ENCODE measurements at regions not wholly inside any gene's neighbourhood (a gene's known extent, or its start where the extent isn't known, plus 50 kb on each side); places are given as distances from the start of the nearest gene placed in this dataset.

DNA sequence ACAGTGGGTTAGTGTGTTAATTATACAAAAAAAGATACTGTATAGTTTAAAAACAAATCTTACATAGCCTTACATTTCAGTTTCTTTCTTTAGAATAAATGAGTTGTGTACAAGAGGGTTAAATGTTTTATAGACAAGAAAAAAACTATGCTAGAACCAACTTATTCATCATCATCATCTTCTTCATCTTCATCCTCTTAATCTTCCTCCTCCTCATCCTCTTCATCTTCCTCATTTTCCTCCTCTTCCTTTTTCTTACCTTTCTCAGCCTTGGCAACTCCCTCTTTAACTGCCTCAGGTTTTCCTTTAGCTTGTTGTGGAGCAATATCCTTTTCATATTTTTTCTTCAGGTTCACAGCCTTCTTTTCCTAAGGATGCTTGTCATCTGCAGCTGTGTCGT lies 53.7 kb downstream of the RPS12 start:
- DNase-seq (ENCODE audit: low spot score): no peak

GRCh38 chr6:132872923-132873322 lies 58.6 kb downstream of the RPS12 start:
- no peak for DNase-seq (ENCODE audit: low spot score)

DNA sequence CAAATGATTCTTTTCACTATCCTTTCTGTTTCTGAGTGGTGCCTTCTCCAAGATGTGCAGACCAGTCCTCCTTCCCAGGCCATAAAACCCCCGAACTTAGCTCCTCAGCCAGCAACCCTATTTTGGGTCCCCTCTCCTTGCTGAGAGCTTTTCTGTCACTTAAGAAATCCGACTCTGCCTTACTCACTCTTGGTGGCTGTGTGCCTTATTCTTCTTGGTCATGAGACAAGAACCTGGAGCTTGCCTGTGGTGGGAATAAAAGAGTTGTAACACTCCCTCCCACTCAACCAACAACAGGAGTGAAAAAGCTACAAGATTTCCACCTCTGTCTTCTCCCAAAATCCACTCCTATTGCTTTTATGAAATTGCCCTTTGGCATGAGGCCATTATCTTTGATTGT lies 62.6 kb downstream of the RPS12 start:
- DNase-seq (ENCODE audit: low spot score): no peak

DNA sequence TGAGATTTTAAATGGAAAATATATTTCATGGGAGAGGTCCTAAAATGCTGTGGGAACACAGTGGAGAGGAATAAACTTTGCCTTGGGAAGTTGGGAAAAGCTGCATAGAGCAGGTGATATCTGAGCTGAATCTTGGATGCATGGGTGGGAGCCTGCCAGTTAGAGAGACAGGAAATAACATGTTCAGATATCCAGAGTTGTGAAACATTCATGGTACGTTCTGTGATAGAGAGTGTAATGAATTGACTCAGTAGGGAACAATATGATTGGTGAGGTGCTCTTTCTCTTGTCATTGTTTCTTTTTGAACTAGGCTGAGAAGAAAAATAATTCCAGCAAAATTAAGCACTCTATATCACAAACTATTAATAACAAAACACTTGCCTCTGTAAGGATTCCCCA lies 72.8 kb downstream of the RPS12 start:
- no peak for DNase-seq (ENCODE audit: low spot score)

DNA sequence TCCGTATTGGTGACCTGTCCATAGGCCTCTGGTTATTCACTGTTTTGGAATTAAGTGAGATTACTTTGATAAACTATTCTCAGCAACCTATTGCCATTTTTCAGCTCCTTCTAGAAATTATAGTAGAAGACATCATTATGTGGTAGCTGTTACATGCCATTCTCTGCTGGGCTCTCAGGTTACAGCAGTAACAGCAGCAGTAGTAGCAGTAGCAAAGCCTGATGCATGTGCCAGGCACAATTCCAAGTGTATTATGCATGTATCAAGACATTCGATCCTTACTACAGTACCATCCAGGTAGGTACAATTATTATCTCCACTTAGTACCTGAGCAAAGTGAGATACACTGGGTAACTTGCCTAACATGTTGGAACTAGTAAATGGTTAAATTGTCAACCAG lies 74.3 kb downstream of the RPS12 start:
- DNase-seq (ENCODE audit: low spot score): no peak

DNA sequence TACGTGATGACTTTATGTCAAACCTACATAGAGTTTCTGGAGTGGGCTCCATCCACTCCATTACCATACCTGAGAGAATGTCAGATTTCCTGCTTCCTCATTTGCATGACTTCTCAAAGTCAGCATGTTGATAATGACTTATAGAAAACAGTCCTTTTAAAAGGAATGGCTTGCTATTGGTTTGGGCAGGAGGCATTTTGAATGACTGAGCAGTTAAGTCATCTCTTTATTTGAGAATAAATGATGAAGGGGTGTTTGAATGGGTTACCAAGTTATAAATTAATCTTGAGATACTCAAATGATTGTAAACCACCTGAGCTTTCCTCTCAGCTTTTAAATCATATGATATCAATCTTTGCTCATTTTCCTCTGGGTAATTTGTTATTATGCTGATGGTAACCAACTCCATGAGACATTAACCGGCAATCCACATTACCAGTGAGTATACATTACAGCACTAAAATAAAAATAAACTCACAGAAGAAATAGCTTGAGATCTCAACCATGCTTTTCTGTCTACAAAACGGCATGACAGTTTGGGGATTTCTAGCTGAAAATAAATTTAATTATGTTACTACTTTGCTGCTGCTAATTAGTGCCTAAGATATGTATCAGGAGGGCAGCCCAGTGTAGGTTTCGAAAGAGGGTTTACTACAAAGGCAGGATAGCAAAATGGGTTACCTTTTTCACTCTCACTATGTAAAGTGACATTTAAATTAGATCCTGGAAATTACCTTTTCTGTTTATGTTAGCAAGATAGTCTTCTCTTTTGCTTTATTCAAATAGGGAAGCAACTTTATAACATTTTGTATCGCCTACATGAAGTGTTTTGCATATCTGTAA lies 78.8 kb downstream of the RPS12 start:
- DNase-seq (ENCODE audit: low spot score): no peak

- DNase-seq (ENCODE audit: low spot score): no peak
Observed at GRCh38 chr6:132893772-132894490, 79.6 kb downstream of the RPS12 start.

DNA sequence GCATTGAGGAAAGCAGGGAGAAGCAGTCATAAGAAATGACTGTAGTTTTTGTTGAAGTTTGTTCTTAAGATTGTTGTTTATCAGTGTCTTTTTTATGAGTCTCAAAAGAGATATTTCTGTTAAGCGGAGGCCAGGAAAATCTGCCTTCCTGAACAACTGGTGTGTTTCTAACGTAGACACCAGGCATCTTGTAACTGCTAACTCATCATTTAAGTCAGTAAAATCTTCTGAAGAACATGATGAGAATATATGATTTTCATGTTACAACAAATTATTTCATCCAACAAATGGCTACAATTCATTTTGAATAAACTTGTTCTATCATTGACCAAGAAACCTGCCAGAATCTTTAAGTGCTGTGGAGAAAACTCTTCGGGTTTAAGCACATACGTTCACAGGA lies 84.0 kb downstream of the RPS12 start:
- DNase-seq (ENCODE audit: low spot score): no peak

DNA sequence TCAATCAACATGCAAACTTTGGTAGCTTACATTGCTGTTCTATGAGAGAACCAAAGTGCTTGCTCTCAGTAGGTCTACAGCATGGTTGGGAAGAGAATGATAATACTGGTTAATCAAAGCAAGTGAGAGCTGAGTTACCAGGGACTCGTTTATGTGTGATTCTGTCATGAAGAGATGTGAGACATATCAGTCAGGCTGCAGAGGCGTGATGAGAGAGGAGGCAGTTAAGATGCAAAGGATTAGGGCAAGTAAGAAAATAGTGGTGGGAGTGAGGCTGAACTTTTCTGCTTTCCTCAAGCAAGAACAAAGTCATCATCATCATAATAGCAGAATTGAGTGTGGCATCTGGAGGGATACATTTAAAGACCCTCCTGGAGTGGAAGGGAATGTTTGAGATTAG lies 86.5 kb downstream of the RPS12 start:
- no peak for DNase-seq (ENCODE audit: low spot score)

- no peak for DNase-seq (ENCODE audit: low spot score)
Observed at GRCh38 chr6:132902901-132903300, 88.5 kb downstream of the RPS12 start.

DNA sequence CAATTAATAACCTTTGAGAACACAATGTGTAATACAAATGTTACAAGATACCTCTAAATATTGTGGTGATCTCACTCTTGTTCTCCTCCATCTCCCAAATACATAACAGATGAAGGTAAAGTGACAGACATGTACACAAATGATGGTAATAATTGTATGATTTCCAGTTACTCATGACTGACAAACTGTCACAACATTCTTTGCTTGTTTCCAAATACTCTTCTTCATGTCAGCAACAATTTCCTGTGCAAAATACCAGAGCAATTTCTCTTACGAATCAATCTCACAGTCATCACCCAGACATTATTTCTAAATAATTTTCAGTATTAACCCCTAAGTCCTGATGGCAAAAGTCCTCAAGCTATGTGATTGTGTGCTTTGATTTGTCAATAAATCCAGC lies 92.9 kb downstream of the RPS12 start:
- DNase-seq (ENCODE audit: low spot score): no peak

DNA sequence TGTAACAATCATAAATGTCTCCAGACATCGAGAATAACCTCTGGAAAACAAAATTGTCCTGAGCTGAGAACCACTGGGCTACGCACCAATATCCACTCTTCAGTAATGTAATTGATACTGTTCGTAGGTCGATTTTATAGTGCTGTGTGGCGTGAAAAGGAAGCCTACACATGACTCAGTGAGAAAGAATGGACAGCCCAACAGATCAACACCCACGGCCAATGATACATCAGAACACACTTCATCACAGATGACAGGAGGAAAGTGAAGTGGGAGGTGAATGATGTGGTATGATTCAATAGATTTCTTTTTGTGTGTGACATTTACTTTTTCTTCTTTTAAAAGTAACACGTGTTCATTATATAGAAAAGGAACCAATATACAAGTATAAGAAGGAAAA lies 93.5 kb downstream of the RPS12 start:
- DNase-seq (ENCODE audit: low spot score): no peak

- DNase-seq (ENCODE audit: low spot score): no peak
Observed at GRCh38 chr6:132909742-132910141, 95.4 kb downstream of the RPS12 start.

GRCh38 chr6:132910759-132911158 lies 96.4 kb downstream of the RPS12 start:
- DNase-seq (ENCODE audit: low spot score): no peak

DNA sequence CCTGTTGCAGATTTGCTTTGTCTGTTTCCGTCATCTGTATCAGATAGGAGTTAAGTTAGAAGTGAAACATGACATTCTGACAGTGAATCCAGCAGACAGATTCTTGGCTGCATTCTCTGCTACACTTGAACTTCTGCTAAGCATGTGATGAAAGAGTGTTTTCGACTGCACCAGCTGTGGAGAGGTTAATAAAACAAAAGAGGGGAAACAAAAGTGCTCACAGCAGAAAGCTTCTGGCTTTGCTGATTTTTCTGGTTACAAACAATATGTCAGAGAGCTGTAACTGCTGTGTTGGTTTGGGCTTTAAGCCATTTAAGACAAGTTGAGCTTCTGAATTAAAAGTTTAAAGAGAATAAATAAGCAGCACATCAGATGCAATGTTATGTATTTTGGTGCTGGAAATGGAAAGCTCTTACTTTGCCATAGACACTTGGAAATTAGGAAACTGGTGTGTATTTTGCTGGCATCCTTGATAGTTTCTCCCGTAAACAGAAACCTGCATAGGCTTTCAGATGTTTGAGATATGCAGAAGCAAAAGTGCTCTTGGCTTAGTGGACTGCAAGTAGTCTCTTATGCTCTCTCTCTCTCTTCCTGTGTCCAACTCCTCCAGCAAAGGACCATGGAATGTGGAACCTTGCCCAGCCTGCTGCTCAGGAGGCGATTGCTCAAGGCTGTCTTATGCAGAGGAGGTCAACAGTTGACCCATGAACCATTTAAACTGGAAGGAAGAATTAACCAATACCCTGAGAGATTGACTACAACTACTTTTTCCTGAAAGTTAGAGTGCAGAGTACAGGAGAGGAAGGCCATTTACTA lies 104.9 kb downstream of the RPS12 start:
- peak; percentile 54 for DNase-seq (ENCODE audit: low spot score)

DNA sequence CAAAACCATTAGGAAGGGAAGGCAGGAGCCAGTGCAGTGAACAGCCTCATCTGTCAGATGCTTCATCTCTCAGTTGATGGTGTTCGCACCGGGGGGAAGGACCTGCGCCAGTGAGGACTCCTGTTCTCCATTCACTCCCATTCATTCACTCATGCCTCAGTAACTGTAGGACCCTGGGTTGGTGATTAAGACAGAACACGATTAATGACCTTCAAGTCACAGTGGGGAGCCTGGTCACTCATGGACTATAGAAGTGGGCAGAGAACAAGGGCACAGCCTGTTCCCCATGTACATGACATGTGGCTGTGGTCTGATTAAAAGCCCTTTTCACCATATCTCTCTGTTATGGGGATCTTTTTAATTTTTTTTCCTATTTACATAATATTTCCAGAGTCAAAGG lies 113.3 kb downstream of the RPS12 start:
- DNase-seq (ENCODE audit: low spot score): no peak

DNA sequence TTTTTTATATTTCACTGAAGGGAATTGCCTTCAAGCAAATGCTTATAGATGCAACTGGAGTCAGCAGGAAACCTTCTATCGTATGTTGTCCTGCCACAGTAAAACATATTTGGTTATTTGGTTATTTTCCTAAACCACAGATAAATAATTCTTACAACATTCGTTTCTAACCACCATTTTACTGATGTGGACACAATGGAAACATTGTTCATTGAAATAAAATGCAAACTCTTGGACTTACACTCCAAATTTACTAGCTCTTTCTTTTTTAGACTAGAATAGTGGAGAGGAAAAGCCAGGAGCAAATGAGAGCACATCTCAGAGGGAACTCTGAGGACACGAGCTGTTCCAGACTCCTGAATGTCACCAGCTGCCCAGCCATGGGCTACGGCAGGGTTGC lies 114.8 kb downstream of the RPS12 start:
- DNase-seq (ENCODE audit: low spot score): no peak

DNA sequence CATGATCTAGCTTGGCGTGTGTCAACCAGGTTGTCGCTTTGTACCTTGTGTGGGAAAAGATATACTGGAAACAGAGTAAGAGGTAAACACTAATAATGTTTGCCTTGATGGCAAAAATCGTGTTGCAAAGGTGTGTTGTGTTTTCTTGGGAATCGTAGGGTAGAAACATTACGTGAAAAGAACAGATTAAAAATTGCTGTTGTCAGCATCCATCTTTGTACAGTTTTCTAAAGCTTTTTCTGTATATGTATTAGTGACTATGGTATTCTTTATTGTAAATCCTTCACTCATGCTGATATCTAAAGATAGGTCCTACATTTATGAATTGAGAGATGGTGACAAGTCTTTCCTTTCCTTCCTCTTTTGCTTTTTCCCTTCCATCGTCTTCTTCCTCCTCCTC lies 116.9 kb downstream of the RPS12 start:
- DNase-seq (ENCODE audit: low spot score): no peak

DNA sequence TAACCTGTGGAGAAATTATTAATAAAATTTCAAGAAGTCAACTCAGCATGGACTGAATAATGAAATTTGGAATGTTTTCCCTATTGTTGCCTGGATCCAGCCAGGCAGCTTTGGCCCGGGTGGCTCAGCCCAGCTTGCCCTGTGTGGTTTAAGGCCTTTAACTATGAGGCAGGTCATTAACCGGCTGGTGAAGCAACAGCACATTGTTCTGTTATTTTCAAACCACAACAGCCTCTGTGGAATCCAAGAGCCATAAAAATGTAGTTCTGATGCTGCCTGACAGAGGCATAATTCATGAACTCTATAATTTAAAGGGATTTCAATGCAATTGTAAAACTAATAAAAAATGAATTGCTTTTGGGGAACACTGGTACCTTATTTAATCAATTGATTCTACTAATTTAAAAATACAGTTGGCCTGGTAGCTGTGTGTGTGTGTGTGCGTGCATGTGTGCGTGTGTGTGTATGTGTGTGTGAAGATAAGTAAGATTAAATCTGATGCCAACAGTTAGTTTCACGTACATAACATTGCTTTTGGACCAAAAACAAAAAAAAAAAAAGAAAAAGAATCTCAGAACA lies 117.7 kb downstream of the RPS12 start:
- DNase-seq (ENCODE audit: low spot score): no peak

DNA sequence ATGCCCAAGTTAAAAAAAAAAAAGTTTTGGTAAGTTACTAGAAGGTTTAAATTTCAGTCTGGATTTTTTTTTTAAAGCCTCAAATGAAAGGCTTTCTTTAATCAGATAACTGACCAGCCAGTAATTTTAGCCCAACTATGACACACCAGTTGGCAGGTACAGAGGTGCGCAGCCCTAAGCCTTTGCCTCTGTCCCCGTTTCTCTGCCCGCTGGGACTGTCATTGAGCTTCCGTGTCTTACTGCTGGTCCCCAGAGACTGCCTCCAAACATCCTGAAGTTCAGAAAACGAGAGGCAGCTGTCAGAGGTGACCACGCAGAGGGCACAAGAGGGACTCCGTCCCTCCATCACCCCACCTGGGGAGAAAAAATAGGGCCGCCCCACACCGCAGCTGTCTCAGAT lies 118.2 kb downstream of the RPS12 start:
- DNase-seq (ENCODE audit: low spot score): no peak

GRCh38 chr6:132933090-132933489 lies 118.7 kb downstream of the RPS12 start:
- peak; percentile 21 for DNase-seq (ENCODE audit: low spot score)

GRCh38 chr6:132934496-132934895 lies 120.1 kb downstream of the RPS12 start:
- DNase-seq (ENCODE audit: low spot score): no peak

Measured in Ammon's horn (tissue), 1 donor.